K562 (cell line): ENCODE measurements at regions not wholly inside any gene's neighbourhood (a gene's known extent, or its start where the extent isn't known, plus 50 kb on each side); places are given as distances from the start of the nearest gene placed in this dataset.

ENCODE experiments used
- ATAC-seq: fragments of 200-7000 bp; cut with Tn5 transposase; 3 replicates; pipeline ENCODE4 v1.9.1; 2020; ENCODE audit warnings: moderate library complexity
- BruUV-seq: library from RNA; stranded (reverse); fragments of 400-500 nt; replicated peaks from 2 replicates; lab custom pipeline; 2021; lab: Mats Ljungman, UMichigan
- CTCF ChIA-PET: fragments of 300-600 bp; formaldehyde crosslinking; extraction: SDS; loops from one replicate; lab custom pipeline; 2021; ENCODE audit warnings: low intra/inter-chr PET ratio; lab: Yijun Ruan, JAX
- POLR2A ChIA-PET: fragments of 300-600, 350-650 bp; sonication (Branson Sonifier 250); formaldehyde crosslinking; extraction: SDS; loops from one replicate; lab custom pipeline; 2021; ENCODE audit warnings: antibody characterized with exemption, inconsistent platforms; lab: Yijun Ruan, JAX
- DNase-seq, 4 experiments: peaks; one replicate each; pipeline versions ENCODE4 v3.0.0 to v3.0.0-alpha.2; 2011 to 2018; ENCODE audit warnings: low spot score in 3 of 4, mixed read lengths in 3 of 4; ENCODE audit errors: extremely low read depth in 1 of 4
- FAIRE-seq: peaks from 2 replicates; lab custom pipeline; 2011; peaks lifted over from hg19 to GRCh38; lab: Jason Lieb, UNC
- H2AFZ ChIP-seq: 2 replicates; pipeline ENCODE4 v1.6.0; 2011; ENCODE audit warnings: low read depth, low read length, control low read depth, inconsistent platforms
- H3K27ac ChIP-seq: fragments of 200-600 bp; 3 replicates; pipeline ENCODE4 v1.8.0; 2011; ENCODE audit warnings: low read depth, mild to moderate bottlenecking, control low read depth, inconsistent platforms, low read length, moderate library complexity, mixed read lengths; ENCODE audit errors: extremely low read depth
- H3K27me3 ChIP-seq, 2 experiments: fragments of 300-600 bp in 1 of 2; 2 replicates in 1 of 2; 3 replicates in 1 of 2; pipeline versions ENCODE4 v1.6.0 to v1.8.0; 2011; ENCODE audit warnings: inconsistent platforms in 2 of 2, low read length in 2 of 2, mild to moderate bottlenecking in 1 of 2, mixed read lengths in 1 of 2, moderate library complexity in 1 of 2; ENCODE audit not compliant: control insufficient read depth in 2 of 2, insufficient read depth in 2 of 2
- H3K36me3 ChIP-seq: fragments of 300-600 bp; 3 replicates; pipeline ENCODE4 v1.8.0; 2011; ENCODE audit warnings: mild to moderate bottlenecking, low read length, inconsistent platforms; ENCODE audit not compliant: control insufficient read depth, insufficient read depth
- H3K4me1 ChIP-seq, 2 experiments: fragments of 200-600 bp in 1 of 2; replicated peaks in 1 of 2; 2 replicates in 1 of 2; 3 replicates in 1 of 2; pipeline versions ENCODE4 v1.5.1 to v1.8.0; 2011; ENCODE audit warnings: inconsistent platforms in 2 of 2, low read length in 2 of 2, mild to moderate bottlenecking in 1 of 2, mixed read lengths in 1 of 2, moderate library complexity in 1 of 2; ENCODE audit not compliant: control insufficient read depth in 2 of 2, insufficient read depth in 2 of 2
- H3K4me2 ChIP-seq: 2 replicates; pipeline ENCODE4 v1.6.1; 2011; ENCODE audit warnings: low read length, control low read depth, inconsistent platforms, mixed read lengths; ENCODE audit not compliant: insufficient read depth
- H3K4me3 ChIP-seq: fragments of 200-600 bp; sonication (generic), shearing (Covaris generic); 2 replicates; pipeline ENCODE4 v1.5.1; 2016; ENCODE audit warnings: control low read depth, inconsistent platforms
- H3K79me2 ChIP-seq: fragments of 200-600 bp; 3 replicates; pipeline ENCODE4 v1.8.0; 2011; ENCODE audit warnings: low read length, inconsistent platforms; ENCODE audit not compliant: control insufficient read depth, insufficient read depth
- H3K9ac ChIP-seq, 2 experiments: 2 replicates each; pipeline versions ENCODE4 v1.6.0 to v1.6.1; 2011; ENCODE audit warnings: low read depth in 2 of 2, low read length in 2 of 2, control low read depth in 1 of 2, inconsistent platforms in 1 of 2, mild to moderate bottlenecking in 1 of 2, mixed read lengths in 1 of 2; ENCODE audit not compliant: insufficient read depth in 1 of 2
- H3K9me1 ChIP-seq: one replicate; pipeline ENCODE4 v1.6.0; 2011; ENCODE audit warnings: inconsistent platforms, mild to moderate bottlenecking, low read length, moderate library complexity; ENCODE audit not compliant: control insufficient read depth, insufficient read depth
- H3K9me3 ChIP-seq: replicated peaks from 2 replicates; pipeline ENCODE4 v1.5.1; 2011; ENCODE audit warnings: low read depth, low read length, inconsistent platforms; ENCODE audit not compliant: control insufficient read depth, insufficient read depth
- H4K20me1 ChIP-seq: replicated peaks from 2 replicates; pipeline ENCODE4 v1.6.1; 2011; ENCODE audit warnings: low read length, inconsistent platforms, mixed read lengths; ENCODE audit not compliant: control insufficient read depth, insufficient read depth
- ADNP ChIP-seq: fragments of 200-800 bp; sonication (Bioruptor generic); IDR thresholded peaks from 2 replicates; pipeline ENCODE4 v1.6.1; 2016; ENCODE audit warnings: missing genetic modification characterization, missing compliant biosample characterization
- ASH1L ChIP-seq: fragments of 450-650 bp; IDR thresholded peaks from 2 replicates; pipeline ENCODE4 v1.6.1; 2018; ENCODE audit warnings: borderline replicate concordance, mild to moderate bottlenecking, low read depth; ENCODE audit not compliant: partially characterized antibody
- ATF4 ChIP-seq: fragments of 450-650 bp; formaldehyde crosslinking; IDR thresholded peaks from 2 replicates; pipeline ENCODE4 v1.4.0; 2022; ENCODE audit warnings: mild to moderate bottlenecking, moderate library complexity
- BDP1 ChIP-seq: IDR thresholded peaks from 3 replicates; pipeline ENCODE4 v1.6.1; 2011; ENCODE audit not compliant: insufficient read length, insufficient read depth
- CHAMP1 ChIP-seq: fragments of 450-650 bp; IDR thresholded peaks from 2 replicates; pipeline ENCODE4 v1.6.1; 2016; ENCODE audit warnings: mild to moderate bottlenecking
- FUS ChIP-seq: fragments of 200-400 bp; formaldehyde crosslinking; optimal IDR thresholded peaks from 2 replicates; pipeline ENCODE3; 2017; ENCODE audit warnings: low read depth, low read length
- HDGF ChIP-seq: fragments of 450-650 bp; IDR thresholded peaks from 2 replicates; pipeline ENCODE4 v1.6.1; 2016
- HSF4 ChIP-seq: fragments of 250-450 bp; sonication (Bioruptor Pico); IDR thresholded peaks from 2 replicates; pipeline ENCODE4 v2.1.2; 2022; ENCODE audit warnings: mild to moderate bottlenecking, moderate library complexity, borderline replicate concordance
- KAT7 ChIP-seq: sonication (generic); formaldehyde crosslinking; IDR thresholded peaks from 2 replicates; pipeline ENCODE4 v1.8.0; 2022; ENCODE audit warnings: missing genetic modification reagents, mild to moderate bottlenecking, borderline replicate concordance
- PCBP2 ChIP-seq: fragments of 200-400 bp; formaldehyde crosslinking; IDR thresholded peaks from 2 replicates; pipeline ENCODE4 v1.6.1; 2018; ENCODE audit warnings: low read length, low read depth, mild to moderate bottlenecking, moderate library complexity; ENCODE audit not compliant: poor library complexity, severe bottlenecking
- POLR2H ChIP-seq: IDR thresholded peaks from 2 replicates; pipeline ENCODE4 v1.6.1; 2016; ENCODE audit warnings: missing genetic modification characterization, low read depth, mild to moderate bottlenecking, control low read depth, missing compliant biosample characterization, moderate library complexity
- SAFB2 ChIP-seq: fragments of 200-400 bp; formaldehyde crosslinking; IDR thresholded peaks from 2 replicates; pipeline ENCODE4 v1.6.1; 2018; ENCODE audit warnings: borderline replicate concordance, low read length, low read depth, moderate library complexity; ENCODE audit not compliant: severe bottlenecking
- SNRNP70 ChIP-seq: fragments of 200-400 bp; formaldehyde crosslinking; optimal IDR thresholded peaks from 2 replicates; pipeline ENCODE3; 2017; ENCODE audit warnings: low read depth, low read length
- SRSF7 ChIP-seq: fragments of 200-400 bp; formaldehyde crosslinking; optimal IDR thresholded peaks from 2 replicates; pipeline ENCODE3; 2017; ENCODE audit warnings: mild to moderate bottlenecking, low read depth, low read length
- ZFP1 ChIP-seq: fragments of 450-650 bp; formaldehyde crosslinking; IDR thresholded peaks from 2 replicates; pipeline ENCODE4 v1.4.0; 2020; ENCODE audit warnings: mild to moderate bottlenecking, mixed read lengths
- ZNF436 ChIP-seq: fragments of 250-450, 450-650 bp; sonication (Bioruptor Pico); formaldehyde crosslinking; IDR thresholded peaks from 2 replicates; pipeline ENCODE4 v1.7.0; 2020; ENCODE audit warnings: mild to moderate bottlenecking
- ZNF830 ChIP-seq: fragments of 250-450 bp; sonication (Bioruptor Pico); IDR thresholded peaks from 2 replicates; pipeline ENCODE4 v1.5.0; 2021; ENCODE audit warnings: mild to moderate bottlenecking
- whole genome bisulfite sequencing: fragments of 100-300 bp; shearing (Covaris generic); methylation state at CpG from one replicate; pipeline ENCODE4 v1.1.6; 2016; ENCODE audit warnings: low coverage, mixed read lengths; ENCODE audit not compliant: insufficient coverage; ENCODE audit errors: missing lambda C conversion rate; 5-methylcytosine and 5-hydroxymethylcytosine counted together
- in situ Hi-C: fragments of 300-500 bp; cut with MboI; formaldehyde crosslinking; loops from 4 replicates; pipeline ENCODE4 v1.15.0; 2018; ENCODE audit warnings: inconsistent platforms, mixed read lengths
- intact Hi-C: fragments of 100-400 bp; cut with micrococcal nuclease; formaldehyde crosslinking; loops from 2 replicates; pipeline ENCODE4 v1.14.2; 2022

GRCh38 chr2:45178359-45178758 is 169.1 kb upstream of the SIX2 start (continued):
- no peak for TF ChIP-seq CHAMP1
- no peak for TF ChIP-seq SAFB2
- TF ChIP-seq ADNP: no peak
- no peak for TF ChIP-seq SNRNP70
- TF ChIP-seq POLR2H: no peak

GRCh38 chr2:45177870-45178269 is 168.6 kb upstream of the SIX2 start:
- H2AFZ ChIP-seq: no peak overlapping the region
- no peak overlapping the region for H3K4me2 ChIP-seq
- POLR2A ChIA-PET: no interaction called here

More at GRCh38 chr2:45177870-45178269, 168.6 kb upstream of the SIX2 start:
- DNase-seq: no peak
- in situ Hi-C loops (no loop called here), intact Hi-C loops (no loop called here)
- CTCF ChIA-PET: no interaction called here
- Histone ChIP-seq H3K9ac (no peak overlapping the region), H3K27me3 (no peaks in the 10 kb centered on the region), H3K4me1 (no peaks in the 10 kb centered on the region), H3K36me3 (no peaks in the 10 kb centered on the region), H3K9me1 (no peaks in the 10 kb centered on the region), H3K79me2 (no peaks in the 10 kb centered on the region), H3K9me3 (no peaks in the 10 kb centered on the region), H3K4me3 (no peak overlapping the region), H4K20me1 (no peaks in the 10 kb centered on the region; the same call in 1 of the 2 replicates), H3K27ac (no peak overlapping the region)
- ATAC-seq: no peak
- no peak for TF ChIP-seq KAT7 (CRISPR knock-in tag)
- no peak for TF ChIP-seq PCBP2
- no peak for TF ChIP-seq ZNF830 (CRISPR knock-in tag)
- TF ChIP-seq ATF4: no peak
- no peak for TF ChIP-seq ZFP1 (CRISPR knock-in tag)
- TF ChIP-seq ZNF436 (CRISPR knock-in tag): no peak
- no peak for TF ChIP-seq HDGF
- no peak for TF ChIP-seq BDP1
- TF ChIP-seq FUS: no peak
- TF ChIP-seq SRSF7: no peak
- no peak for TF ChIP-seq ASH1L
- no peak for TF ChIP-seq HSF4 (CRISPR knock-in tag)
- FAIRE-seq: no peak
- BruUV-seq: no TSS peak
- 0% methylated on average over 9 of the region's 9 CpGs for WGBS
